Heart right ventricle (tissue), 16 donors: ENCODE measurements at regions not wholly inside any gene's neighbourhood (a gene's known extent, or its start where the extent isn't known, plus 50 kb on each side); places are given as distances from the start of the nearest gene placed in this dataset.
A peak's percentile ranks its signal among the peaks of the same experiment; 100 is the strongest.

Experiments
- ATAC-seq, 8 donors: fragments of 200-7000 bp; cut with Tn5 transposase; one replicate each; pipeline ENCODE4 v1.9.1; 2020; ENCODE audit warnings: mild to moderate bottlenecking in 8 of 8, moderate library complexity in 8 of 8, moderate number of reproducible peaks in 1 of 8
- DNase-seq, 2 donors: peaks; one replicate each; pipeline ENCODE4 v3.0.0-alpha.2; 2020
- H3K27ac ChIP-seq, 10 donors: fragments of 200-600 bp; sonication (generic) in 2 of 10; one replicate each; pipeline versions ENCODE4 v1.5.0 to v1.8.0; 2020 to 2022; ENCODE audit warnings: mild to moderate bottlenecking in 3 of 10
- H3K27me3 ChIP-seq, 7 donors: fragments of 200-600 bp; one replicate each; pipeline ENCODE4 v1.8.0; 2021 to 2022; ENCODE audit warnings: mild to moderate bottlenecking in 2 of 7
- H3K36me3 ChIP-seq, 9 donors: fragments of 200-600 bp; sonication (generic) in 1 of 9; one replicate each; pipeline versions ENCODE4 v1.5.0 to v1.8.0; 2020 to 2022; ENCODE audit warnings: mild to moderate bottlenecking in 2 of 9
- H3K4me1 ChIP-seq, 9 donors: fragments of 200-600 bp; sonication (generic) in 1 of 9; one replicate each; pipeline versions ENCODE4 v1.5.0 to v1.8.0; 2020 to 2022; ENCODE audit warnings: mild to moderate bottlenecking in 4 of 9
- H3K4me3 ChIP-seq, 10 donors: fragments of 200-600 bp; sonication (generic) in 2 of 10; one replicate each; pipeline versions ENCODE4 v1.5.0 to v1.8.0; 2020 to 2022; ENCODE audit warnings: mild to moderate bottlenecking in 7 of 10, moderate library complexity in 2 of 10
- H3K9me3 ChIP-seq, 11 donors: fragments of 200-600 bp in 10 of 11; sonication (generic) in 2 of 11; one replicate each; pipeline versions ENCODE4 v1.5.0 to v1.8.0; 2013 to 2022; ENCODE audit warnings: mild to moderate bottlenecking in 2 of 11, control low read depth in 1 of 11, moderate library complexity in 1 of 11
- WGBS, 2 donors: extraction: QIAGEN DNeasy Blood & Tissue Kit; methylation state at CpG; one replicate each; pipeline ENCODE4 v1.1.7; 2013; ENCODE audit warnings: inconsistent platforms in 1 of 2; 5-methylcytosine and 5-hydroxymethylcytosine counted together
- intact Hi-C, 10 donors: fragments of 100-400 bp; cut with DNase I; formaldehyde crosslinking; loops; one replicate each; pipeline versions ENCODE4 v1.11.1 to v1.14.2; 2022
- TF ChIP-seq, protein P1 (sequence below), 9 donors: fragments of 200-600 bp; sonication (generic) in 2 of 9; IDR thresholded peaks; one replicate each; pipeline versions ENCODE4 v1.5.0 to v1.8.0; 2021 to 2022; ENCODE audit warnings: antibody characterized with exemption in 9 of 9, mild to moderate bottlenecking in 5 of 9, moderate library complexity in 1 of 9
- donor health status: Arrhythmogenic right ventricular cardiomyopathy.
- donor health status: ischemic (EF 13 %, LVEDD 7.1; RV severe dilation, severe dysfunction).
- donor health status: healthy with polysubstance abuse.
- donor health status: DM: no; HTN: yes; CAD: no.
- donor health status: DM: no; HTN: no; CAD: no.
- donor health status: ischemic (EF 25% LVEDD 6.9; RV normal size, moderate dysfunction).
- donor health status: ischemic (EF 25% LVEDD 5.7; RV mildly dilated, moderate dysfunction).
- donor health status: healthy.
- donor health status: DM: yes; HTN: yes; CAD: no.
- donor health status: Ischemic cardiomyopathy.
- donor health status: ischemic (EF 35%, LVEDD 5.7; RV mildly dilated, moderate dysfunction).
- donor health status: nonischemic (EF 11% LVEDD 7.7; RV severe dilation, severe dysfunction).
- donor health status: DM: yes; HTN: yes; CAD: no.
- donor health status: PGD.
- donor health status: ischemic (EF 29% LVEDD 5.4; RV normal size, mild dysfunction).
- donor health status: nonischemic (EF 23%, LVEDD 6.1; RV moderate dilation, normal function).

- intact Hi-C loops, result no loop called here
Measured at GRCh38 chr7:41487229-41487940, 215.5 kb downstream of the INHBA start.

DNA sequence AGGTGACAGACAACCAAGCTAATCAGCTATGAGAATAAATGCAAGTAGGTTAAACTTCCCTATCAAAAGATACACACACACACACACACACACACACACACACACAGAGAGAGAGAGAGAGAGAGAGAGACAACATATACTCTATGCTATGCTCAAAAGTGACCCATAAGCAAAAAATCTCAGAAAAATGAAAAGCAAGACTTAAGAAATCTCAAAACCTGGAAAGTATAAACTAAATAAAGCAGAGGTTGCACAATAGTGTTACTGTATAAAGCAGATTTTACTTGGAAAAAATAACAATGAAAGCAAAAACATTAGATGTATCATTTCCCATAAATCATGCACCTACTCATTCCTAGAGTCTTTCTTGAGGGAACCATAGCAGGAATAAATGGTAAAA lies 221.5 kb downstream of the INHBA start:
- ATAC-seq (no peak), DNase-seq (no peak)
- intact Hi-C loops, result no loop called here
- no peak overlapping the region for H3K27ac ChIP-seq
- H3K4me3 ChIP-seq, result no peak overlapping the region
- H3K27me3 ChIP-seq, result no peaks in the 10 kb centered on the region
- TF ChIP-seq, protein P1, sequence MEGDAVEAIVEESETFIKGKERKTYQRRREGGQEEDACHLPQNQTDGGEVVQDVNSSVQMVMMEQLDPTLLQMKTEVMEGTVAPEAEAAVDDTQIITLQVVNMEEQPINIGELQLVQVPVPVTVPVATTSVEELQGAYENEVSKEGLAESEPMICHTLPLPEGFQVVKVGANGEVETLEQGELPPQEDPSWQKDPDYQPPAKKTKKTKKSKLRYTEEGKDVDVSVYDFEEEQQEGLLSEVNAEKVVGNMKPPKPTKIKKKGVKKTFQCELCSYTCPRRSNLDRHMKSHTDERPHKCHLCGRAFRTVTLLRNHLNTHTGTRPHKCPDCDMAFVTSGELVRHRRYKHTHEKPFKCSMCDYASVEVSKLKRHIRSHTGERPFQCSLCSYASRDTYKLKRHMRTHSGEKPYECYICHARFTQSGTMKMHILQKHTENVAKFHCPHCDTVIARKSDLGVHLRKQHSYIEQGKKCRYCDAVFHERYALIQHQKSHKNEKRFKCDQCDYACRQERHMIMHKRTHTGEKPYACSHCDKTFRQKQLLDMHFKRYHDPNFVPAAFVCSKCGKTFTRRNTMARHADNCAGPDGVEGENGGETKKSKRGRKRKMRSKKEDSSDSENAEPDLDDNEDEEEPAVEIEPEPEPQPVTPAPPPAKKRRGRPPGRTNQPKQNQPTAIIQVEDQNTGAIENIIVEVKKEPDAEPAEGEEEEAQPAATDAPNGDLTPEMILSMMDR (IDR thresholded peaks at IDR 0.05), result no peak
- H3K9me3 ChIP-seq, result peaks cover 0 to 30% (median 0%) of the 10 kb centered on the region in 11 donors
- H3K36me3 ChIP-seq, result no peaks in the 10 kb centered on the region
- H3K4me1 ChIP-seq, result peaks cover 0 to 9% (median 0%) of the 10 kb centered on the region in 9 donors

More at GRCh38 chr7:41487229-41487940, 215.5 kb downstream of the INHBA start:
- no peak overlapping the region for H3K27ac ChIP-seq
- DNase-seq, result no peak
- no peak overlapping the region for H3K4me3 ChIP-seq
- peaks cover 0 to 11% (median 5%) of the 10 kb centered on the region in 9 donors for H3K4me1 ChIP-seq
- TF ChIP-seq, protein P1 (IDR thresholded peaks at IDR 0.05), result no peak
- no peaks in the 10 kb centered on the region for H3K27me3 ChIP-seq
- no peaks in the 10 kb centered on the region for H3K36me3 ChIP-seq
- peaks cover 0 to 18% (median 0%) of the 10 kb centered on the region in 11 donors for H3K9me3 ChIP-seq
- no peak for ATAC-seq
- WGBS, 2 donors, result 71 to 79% methylated on average over 7 of the region's 7 CpGs

DNA sequence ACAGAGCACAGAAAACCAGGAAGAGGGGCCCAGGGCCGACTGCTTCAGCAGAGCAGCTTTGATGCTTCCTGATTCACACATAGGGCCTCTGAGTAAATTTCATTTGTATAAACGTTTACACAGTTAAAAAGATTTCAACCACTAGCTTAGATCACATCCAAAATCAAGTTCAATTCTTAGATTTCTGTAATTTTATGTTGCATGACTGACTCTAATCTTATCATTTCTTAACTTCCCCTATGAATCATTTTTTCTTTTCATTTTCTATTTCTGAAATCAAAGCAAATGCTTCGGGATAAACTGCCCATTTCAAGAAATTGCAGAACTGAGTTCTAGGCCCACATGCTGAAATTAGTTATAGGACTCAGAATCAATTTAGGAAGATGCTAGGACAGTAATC lies 224.7 kb downstream of the INHBA start:
- DNase-seq (no peak), ATAC-seq (peak in 1 of 8 donors; percentile 35)
- intact Hi-C loops, result no loop called here
- no peak overlapping the region for H3K4me3 ChIP-seq
- no peaks in the 10 kb centered on the region for H3K36me3 ChIP-seq
- H3K27ac ChIP-seq, result peak overlapping the region in 2 of 10 donors; percentile 7 to 20
- H3K27me3 ChIP-seq, result no peaks in the 10 kb centered on the region
- peaks cover 0 to 13% (median 0%) of the 10 kb centered on the region in 11 donors for H3K9me3 ChIP-seq
- TF ChIP-seq, protein P1 (IDR thresholded peaks at IDR 0.05), result no peak
- 39 to 44% methylated on average over 3 of the region's 3 CpGs for WGBS, 2 donors
- H3K4me1 ChIP-seq, result peaks cover 0 to 12% (median 0%) of the 10 kb centered on the region in 9 donors

DNA sequence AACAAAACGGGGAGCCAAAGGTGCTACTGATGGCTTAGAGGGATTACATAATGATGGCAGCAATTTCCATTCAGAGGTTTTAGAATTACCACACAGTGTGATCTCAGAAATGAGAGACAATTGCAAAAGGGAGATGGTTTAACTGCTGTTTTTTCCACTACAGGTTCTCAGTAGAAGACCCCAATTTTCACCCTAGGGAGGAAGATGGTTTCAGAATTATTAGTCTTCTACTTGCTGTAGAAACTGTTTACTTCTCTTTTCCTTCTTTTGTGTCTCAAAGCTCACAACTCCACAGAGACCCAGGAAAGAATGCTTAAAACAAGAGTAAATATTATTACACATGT lies 226.5 kb downstream of the INHBA start:
- no peak overlapping the region for H3K4me3 ChIP-seq
- peaks cover 0 to 13% (median 0%) of the 10 kb centered on the region in 11 donors for H3K9me3 ChIP-seq
- DNase-seq (no peak), ATAC-seq (no peak)
- H3K27ac ChIP-seq, result no peak overlapping the region
- no peaks in the 10 kb centered on the region for H3K27me3 ChIP-seq
- H3K36me3 ChIP-seq, result no peaks in the 10 kb centered on the region
- TF ChIP-seq, protein P1 (IDR thresholded peaks at IDR 0.05), result no peak
- intact Hi-C loops, result no loop called here
- peaks cover 0 to 19% (median 0%) of the 10 kb centered on the region in 9 donors for H3K4me1 ChIP-seq
- WGBS, 2 donors, result 67 to 78% methylated on average over 1 of the region's 1 CpG
